ENCODE measurements at regions not wholly inside any gene's neighbourhood (a gene's known extent, or its start where the extent isn't known, plus 50 kb on each side); places are given as distances from the start of the nearest gene placed in this dataset.

DNA sequence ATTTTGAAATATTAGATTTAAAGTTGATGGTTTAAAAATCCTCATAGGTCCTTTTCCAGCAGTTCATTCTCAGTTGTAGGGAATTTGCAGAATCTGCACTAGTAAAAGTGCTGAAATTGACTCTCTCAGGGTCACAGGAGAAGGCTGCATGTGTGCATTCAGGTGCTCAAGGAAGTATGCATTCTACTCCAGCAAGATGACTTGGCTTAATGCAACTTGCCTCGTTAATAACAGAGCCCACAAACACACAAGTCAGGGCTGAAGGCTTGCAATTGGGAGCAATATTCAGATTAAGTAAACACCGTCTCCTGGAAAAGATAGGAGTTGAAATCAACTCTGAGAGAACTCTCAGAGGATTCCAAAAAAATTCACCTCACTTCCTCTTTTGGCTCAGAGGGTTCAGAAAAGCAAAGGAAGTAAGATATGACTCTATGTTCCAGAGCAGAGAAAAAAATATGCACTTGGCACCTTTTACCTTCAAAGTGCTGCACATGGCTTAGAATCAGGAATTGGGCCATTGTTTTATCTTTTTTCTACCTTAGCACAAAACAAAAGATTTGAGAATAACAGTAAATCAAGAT, 406.3 kb upstream of the DCN start:
- Mint-ChIP-seq H3K27ac (no peak overlapping the region), H3K9me3 (no peaks in the 10 kb centered on the region), H3K27me3 (no peaks in the 10 kb centered on the region), H3K4me1 (peaks cover 7% of the 10 kb centered on the region), H3K4me3 (no peak overlapping the region), H3K36me3 (no peaks in the 10 kb centered on the region)
- ATAC-seq, result no peak

GRCh38 chr12:91586015-91586414, 403.4 kb upstream of the DCN start:
- H3K4me1 Mint-ChIP-seq, result peaks cover 7% of the 10 kb centered on the region
- no peak for ATAC-seq
- no peaks in the 10 kb centered on the region for H3K36me3 Mint-ChIP-seq
- no peak overlapping the region for H3K4me3 Mint-ChIP-seq
- no peaks in the 10 kb centered on the region for H3K9me3 Mint-ChIP-seq
- H3K27me3 Mint-ChIP-seq, result no peaks in the 10 kb centered on the region
- no peak overlapping the region for H3K27ac Mint-ChIP-seq

DNA sequence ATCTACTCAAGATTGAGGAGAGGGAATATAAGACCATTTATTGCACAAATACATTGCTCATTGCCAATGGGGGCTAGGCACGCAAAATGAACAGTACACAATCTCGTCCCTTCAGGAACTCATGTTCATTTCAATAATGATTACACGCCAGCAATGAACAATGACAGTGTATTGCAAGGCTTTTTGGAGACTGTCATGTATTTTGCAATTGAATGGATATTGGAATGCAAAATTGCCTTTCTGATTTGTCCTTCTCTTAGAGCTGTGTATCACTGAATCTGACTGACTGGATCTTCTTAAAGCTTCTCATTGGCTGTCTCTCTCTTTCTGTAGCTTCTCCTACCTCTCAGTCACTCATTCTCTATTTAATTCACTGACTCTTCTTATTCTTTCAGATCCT, 400.2 kb upstream of the DCN start:
- H3K27me3 Mint-ChIP-seq, result no peaks in the 10 kb centered on the region
- H3K27ac Mint-ChIP-seq, result no peak overlapping the region
- H3K36me3 Mint-ChIP-seq, result no peaks in the 10 kb centered on the region
- H3K4me3 Mint-ChIP-seq, result no peak overlapping the region
- H3K4me1 Mint-ChIP-seq, result peaks cover 2% of the 10 kb centered on the region
- ATAC-seq, result no peak
- H3K9me3 Mint-ChIP-seq, result no peaks in the 10 kb centered on the region

DNA sequence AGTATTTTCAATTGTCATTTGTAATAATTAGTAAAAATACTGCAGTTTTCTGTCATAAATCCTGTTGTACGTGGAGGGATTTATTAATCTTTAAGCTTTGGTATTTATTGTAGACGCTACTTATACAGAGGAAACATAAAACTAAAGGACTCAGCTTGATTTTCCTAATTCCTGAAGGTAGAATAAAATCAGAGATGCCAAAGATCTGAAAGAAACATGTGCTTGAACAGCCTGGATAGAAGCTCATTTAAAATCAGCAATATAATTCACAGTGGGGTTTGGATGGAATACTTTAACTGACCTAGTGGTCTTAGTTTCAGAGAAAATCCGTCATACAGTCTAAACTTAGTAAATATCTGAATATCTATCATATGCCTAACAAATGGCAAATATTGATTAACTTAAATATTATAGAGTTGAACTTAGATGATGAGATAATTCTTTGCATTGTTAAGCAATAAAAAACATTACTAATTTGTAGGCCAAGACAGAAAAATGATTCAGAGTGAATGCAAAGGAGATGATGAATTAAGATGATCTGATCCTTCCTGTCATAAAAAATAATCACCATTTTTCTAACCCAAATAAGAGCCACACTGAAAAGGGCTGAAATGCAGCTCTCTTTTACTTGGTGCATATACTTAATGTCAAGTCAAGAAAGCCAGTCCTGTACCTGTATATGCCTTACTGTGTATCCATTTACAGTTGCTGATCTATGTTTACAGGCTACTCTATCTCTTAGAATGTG, 397.1 kb upstream of the DCN start:
- H3K9me3 Mint-ChIP-seq, result no peaks in the 10 kb centered on the region
- H3K36me3 Mint-ChIP-seq, result no peaks in the 10 kb centered on the region
- H3K27ac Mint-ChIP-seq, result no peak overlapping the region
- H3K4me1 Mint-ChIP-seq, result peaks cover 5% of the 10 kb centered on the region
- H3K27me3 Mint-ChIP-seq, result no peaks in the 10 kb centered on the region
- no peak overlapping the region for H3K4me3 Mint-ChIP-seq
- ATAC-seq, result no peak

DNA sequence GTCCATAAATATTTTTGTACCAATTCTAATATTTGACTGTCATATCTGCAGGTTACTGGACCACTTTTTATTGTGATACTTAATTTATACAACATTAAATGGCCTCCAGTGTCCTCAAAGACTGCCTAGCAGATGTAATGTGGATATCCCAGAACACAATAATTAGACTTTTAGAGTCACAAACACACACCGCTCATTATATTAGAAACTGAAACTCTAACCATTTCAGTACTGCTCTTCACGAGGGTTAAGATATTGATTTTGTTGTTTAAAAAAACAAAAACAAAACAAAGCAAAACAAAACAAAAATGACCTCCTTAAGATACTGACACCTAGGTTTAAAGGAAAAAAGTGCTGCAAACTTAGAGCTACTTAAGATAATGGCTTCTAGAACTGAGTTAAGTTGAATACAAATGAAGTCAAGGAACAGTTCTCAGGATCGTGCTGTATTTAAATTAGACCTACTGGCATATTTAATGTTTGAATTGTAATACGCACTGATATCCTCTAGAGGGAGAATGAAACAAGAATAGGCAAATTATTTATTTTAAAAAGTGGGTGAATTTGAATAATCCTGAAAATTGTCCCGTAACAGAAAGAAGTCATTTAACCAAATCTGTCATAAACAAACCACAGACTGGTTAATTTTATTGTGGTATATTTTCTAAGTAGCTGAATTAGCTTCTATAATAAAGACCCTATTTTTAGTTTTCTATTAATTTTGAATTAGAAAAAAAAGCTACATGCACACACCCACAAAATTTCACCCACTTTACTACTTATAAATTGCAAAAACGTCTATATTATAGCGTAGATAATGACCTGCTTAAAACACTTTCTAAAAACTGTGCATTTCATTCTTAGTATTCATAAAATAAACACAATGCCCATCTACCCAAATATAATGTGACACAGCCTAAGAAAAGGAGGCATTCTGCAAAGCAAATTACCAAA, 395.2 kb upstream of the DCN start:
- Mint-ChIP-seq H3K4me1 (peaks cover 5% of the 10 kb centered on the region), H3K9me3 (no peaks in the 10 kb centered on the region)
- ATAC-seq, result no peak

DNA sequence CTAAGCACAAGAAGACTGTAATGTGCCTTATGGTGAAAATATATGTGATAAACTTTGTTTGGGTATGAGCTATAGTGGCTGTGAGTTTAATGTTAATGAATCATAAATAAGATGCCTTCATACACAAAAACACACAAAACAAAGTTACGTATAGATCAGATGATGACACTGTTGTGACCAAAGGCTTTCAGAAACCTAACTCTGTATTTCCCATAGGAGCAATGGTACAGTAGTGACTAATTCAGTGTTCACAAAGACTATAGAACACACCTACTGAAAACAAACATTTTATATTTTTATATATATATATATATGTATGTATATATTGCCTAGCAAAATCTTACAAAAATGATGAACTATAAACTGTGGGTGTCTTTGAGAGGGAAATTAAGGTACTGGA, 393.8 kb upstream of the DCN start:
- no peaks in the 10 kb centered on the region for H3K9me3 Mint-ChIP-seq
- peaks cover 5% of the 10 kb centered on the region for H3K4me1 Mint-ChIP-seq
- H3K27ac Mint-ChIP-seq, result no peak overlapping the region
- no peaks in the 10 kb centered on the region for H3K27me3 Mint-ChIP-seq
- H3K36me3 Mint-ChIP-seq, result no peaks in the 10 kb centered on the region
- no peak for ATAC-seq
- H3K4me3 Mint-ChIP-seq, result no peak overlapping the region

More for the DNA sequence above, 395.2 kb upstream of the DCN start:
- no peaks in the 10 kb centered on the region for H3K36me3 Mint-ChIP-seq
- no peaks in the 10 kb centered on the region for H3K27me3 Mint-ChIP-seq
- no peak overlapping the region for H3K27ac Mint-ChIP-seq
- H3K4me3 Mint-ChIP-seq, result peak overlapping the region; percentile 66

DNA sequence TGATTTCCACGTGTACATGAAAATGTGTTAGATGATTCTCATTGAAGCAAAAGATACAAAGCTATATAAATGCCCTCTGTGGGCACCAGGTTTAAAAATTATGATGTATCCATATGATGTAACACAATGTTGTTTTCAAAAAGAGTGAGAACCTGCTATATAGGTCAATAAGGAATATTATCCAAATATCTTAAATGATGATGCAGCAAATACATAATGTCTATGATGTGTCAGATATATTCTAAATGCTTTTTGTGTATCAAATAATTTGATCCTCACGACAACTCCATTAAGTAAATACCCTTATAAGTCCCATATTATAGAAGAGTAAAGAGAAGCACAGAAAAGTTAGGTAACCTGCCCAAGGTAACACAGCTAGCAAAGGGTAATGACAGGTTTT, 393.0 kb upstream of the DCN start:
- no peaks in the 10 kb centered on the region for H3K27me3 Mint-ChIP-seq
- no peaks in the 10 kb centered on the region for H3K9me3 Mint-ChIP-seq
- no peaks in the 10 kb centered on the region for H3K36me3 Mint-ChIP-seq
- H3K4me1 Mint-ChIP-seq, result peaks cover 5% of the 10 kb centered on the region
- H3K27ac Mint-ChIP-seq, result no peak overlapping the region
- no peak overlapping the region for H3K4me3 Mint-ChIP-seq
- ATAC-seq, result no peak

DNA sequence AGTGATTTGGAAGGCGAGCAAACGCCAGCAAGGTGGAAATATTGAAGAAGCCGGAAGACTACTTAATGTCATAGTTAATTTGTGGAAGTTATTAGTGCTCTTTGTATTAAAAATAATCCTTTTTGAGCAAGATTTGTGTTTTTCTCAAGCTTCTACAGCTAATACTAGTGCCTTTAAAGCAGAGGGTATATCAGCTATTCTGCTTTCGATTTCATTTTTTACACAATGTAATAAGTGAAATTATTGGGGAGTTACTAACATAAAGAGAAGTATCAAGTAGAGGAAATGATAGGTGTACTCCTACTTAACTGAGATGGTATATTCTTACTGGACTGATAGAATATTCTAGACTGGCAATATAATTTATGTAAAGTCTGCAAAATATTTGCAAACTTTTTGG, 392.4 kb upstream of the DCN start:
- H3K9me3 Mint-ChIP-seq, result no peaks in the 10 kb centered on the region
- H3K27ac Mint-ChIP-seq, result no peak overlapping the region
- H3K27me3 Mint-ChIP-seq, result no peaks in the 10 kb centered on the region
- ATAC-seq, result no peak
- H3K36me3 Mint-ChIP-seq, result no peaks in the 10 kb centered on the region
- H3K4me1 Mint-ChIP-seq, result peaks cover 5% of the 10 kb centered on the region
- H3K4me3 Mint-ChIP-seq, result no peak overlapping the region

DNA sequence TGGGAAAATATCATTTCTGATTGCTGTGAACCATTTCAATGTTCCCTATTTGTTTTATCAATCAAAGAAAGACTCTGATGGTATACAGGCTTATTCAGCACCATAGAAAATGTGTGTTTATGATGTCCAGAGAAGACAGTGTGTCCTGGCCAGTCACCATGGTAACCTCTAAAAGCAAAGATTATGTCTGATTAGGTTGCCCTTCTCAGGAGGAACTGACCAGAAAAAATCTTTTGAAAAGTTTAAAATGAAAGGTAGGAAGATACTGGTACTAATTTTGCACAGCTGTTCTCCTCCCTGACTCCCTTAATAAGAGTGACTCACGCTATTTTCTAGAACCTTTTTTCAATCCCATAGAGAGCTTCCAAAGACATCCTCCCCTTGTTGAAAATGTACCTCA, 391.8 kb upstream of the DCN start:
- no peaks in the 10 kb centered on the region for H3K36me3 Mint-ChIP-seq
- no peak overlapping the region for H3K4me3 Mint-ChIP-seq
- no peak overlapping the region for H3K27ac Mint-ChIP-seq
- ATAC-seq, result no peak
- H3K4me1 Mint-ChIP-seq, result peaks cover 5% of the 10 kb centered on the region
- H3K27me3 Mint-ChIP-seq, result no peaks in the 10 kb centered on the region
- H3K9me3 Mint-ChIP-seq, result no peaks in the 10 kb centered on the region

DNA sequence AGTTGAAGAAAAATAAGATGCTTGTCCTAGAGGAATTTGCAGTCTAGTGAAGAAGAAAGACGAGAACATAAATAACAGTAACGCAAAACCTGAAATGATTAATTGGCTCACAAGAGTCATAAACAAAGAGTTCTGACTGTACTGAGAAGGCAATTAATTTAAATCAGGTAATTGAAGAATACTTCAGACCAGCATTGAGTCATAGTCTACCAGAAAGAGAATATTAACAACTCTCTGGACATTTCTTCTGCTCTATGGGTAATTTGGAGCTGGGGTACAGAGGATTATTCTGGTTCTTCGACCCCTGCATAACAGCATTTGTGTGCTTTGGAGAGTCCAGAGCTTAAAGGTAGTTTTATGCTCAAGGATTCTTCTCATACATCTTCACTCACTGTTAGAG, 390.3 kb upstream of the DCN start:
- H3K27ac Mint-ChIP-seq, result no peak overlapping the region
- H3K9me3 Mint-ChIP-seq, result no peaks in the 10 kb centered on the region
- no peak overlapping the region for H3K4me3 Mint-ChIP-seq
- no peaks in the 10 kb centered on the region for H3K36me3 Mint-ChIP-seq
- no peaks in the 10 kb centered on the region for H3K27me3 Mint-ChIP-seq
- peaks cover 4% of the 10 kb centered on the region for H3K4me1 Mint-ChIP-seq
- ATAC-seq, result no peak

GRCh38 chr12:91567100-91567485, 384.5 kb upstream of the DCN start:
- H3K36me3 Mint-ChIP-seq, result no peaks in the 10 kb centered on the region
- peaks cover 11% of the 10 kb centered on the region for H3K4me1 Mint-ChIP-seq
- no peak overlapping the region for H3K27ac Mint-ChIP-seq
- ATAC-seq, result no peak
- H3K9me3 Mint-ChIP-seq, result no peaks in the 10 kb centered on the region
- no peak overlapping the region for H3K4me3 Mint-ChIP-seq
- no peaks in the 10 kb centered on the region for H3K27me3 Mint-ChIP-seq

DNA sequence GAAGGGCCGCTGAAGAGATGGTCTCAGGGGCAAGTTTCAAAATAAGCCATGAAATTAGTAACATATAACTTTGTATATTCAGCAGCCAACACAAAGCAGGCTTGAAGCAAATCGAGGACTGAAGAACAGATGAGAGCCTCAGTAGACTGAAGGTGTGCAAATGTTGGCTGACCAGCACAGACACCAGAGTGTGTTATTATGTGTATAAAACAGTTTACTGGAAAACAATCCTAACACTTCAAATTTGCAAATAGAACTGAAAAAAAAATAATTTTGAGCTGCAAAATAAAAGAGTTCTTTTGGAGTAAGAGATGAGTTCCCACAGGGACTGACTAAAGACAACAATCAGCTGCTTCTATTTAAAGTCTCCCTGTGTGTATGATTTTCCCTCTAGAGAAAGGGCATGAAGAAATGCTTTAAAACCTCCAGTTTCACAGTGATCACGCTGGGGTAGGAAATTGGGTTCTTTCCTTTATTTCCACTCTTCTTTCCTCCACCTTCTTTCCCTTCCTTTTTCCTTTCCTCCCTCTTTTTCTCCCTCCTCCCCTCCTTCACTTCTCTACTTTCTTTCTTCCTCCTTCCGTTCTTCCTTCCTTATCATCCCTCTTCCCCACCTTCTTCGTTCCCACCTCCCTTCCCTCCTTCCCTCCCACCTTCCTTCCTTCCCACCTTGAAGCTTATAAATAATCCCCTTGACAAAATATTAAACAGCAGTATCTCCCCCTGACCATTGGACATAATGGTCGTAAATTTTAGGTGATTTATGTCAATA, 383.9 kb upstream of the DCN start:
- no peak for ATAC-seq
- H3K27me3 Mint-ChIP-seq, result no peaks in the 10 kb centered on the region
- H3K9me3 Mint-ChIP-seq, result no peaks in the 10 kb centered on the region
- H3K36me3 Mint-ChIP-seq, result no peaks in the 10 kb centered on the region
- peaks cover 14% of the 10 kb centered on the region for H3K4me1 Mint-ChIP-seq
- no peak overlapping the region for H3K4me3 Mint-ChIP-seq
- no peak overlapping the region for H3K27ac Mint-ChIP-seq

DNA sequence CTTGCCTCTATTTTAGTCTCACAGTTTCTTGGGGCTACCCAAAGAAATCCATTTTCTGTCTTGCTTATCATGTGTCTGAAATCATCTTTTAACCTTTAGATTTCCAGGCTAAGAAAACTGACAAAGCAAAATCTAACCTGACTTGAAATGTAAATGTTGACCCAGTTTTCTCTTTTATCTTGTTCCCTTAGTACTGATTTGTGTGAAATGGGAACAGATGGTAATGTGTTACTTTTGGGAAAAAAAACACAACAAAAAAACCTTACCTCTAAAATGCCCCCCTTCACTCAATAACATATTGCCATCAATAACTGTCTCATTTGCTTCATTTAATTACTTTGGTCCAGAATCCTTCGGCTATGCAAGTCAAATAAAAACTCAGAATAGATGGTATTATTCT, 383.2 kb upstream of the DCN start:
- H3K27ac Mint-ChIP-seq, result no peak overlapping the region
- peaks cover 14% of the 10 kb centered on the region for H3K4me1 Mint-ChIP-seq
- H3K4me3 Mint-ChIP-seq, result no peak overlapping the region
- ATAC-seq, result no peak
- no peaks in the 10 kb centered on the region for H3K9me3 Mint-ChIP-seq
- no peaks in the 10 kb centered on the region for H3K27me3 Mint-ChIP-seq
- H3K36me3 Mint-ChIP-seq, result no peaks in the 10 kb centered on the region

GRCh38 chr12:91565246-91565645, 382.6 kb upstream of the DCN start:
- peaks cover under 1% of the 10 kb centered on the region for H3K36me3 Mint-ChIP-seq
- no peak for ATAC-seq
- H3K9me3 Mint-ChIP-seq, result no peaks in the 10 kb centered on the region
- H3K27ac Mint-ChIP-seq, result no peak overlapping the region
- H3K4me3 Mint-ChIP-seq, result no peak overlapping the region
- H3K4me1 Mint-ChIP-seq, result peaks cover 14% of the 10 kb centered on the region
- H3K27me3 Mint-ChIP-seq, result no peaks in the 10 kb centered on the region

Data from stimulated activated memory B cell treated with anti-CD40 and anti-IgM and Interleukin-4, amounts not matched to agents 10 μg/mL and 1 μg/mL and 100 μg/mL, for 72 hours (primary cell).